GM21381 (cell line): ENCODE measurements at regions not wholly inside any gene's neighbourhood (a gene's known extent, or its start where the extent isn't known, plus 50 kb on each side); places are given as distances from the start of the nearest gene placed in this dataset.

Experiments used
- ATAC-seq: cut with Tn5 transposase; IDR thresholded peaks from one replicate; pipeline ENCODE4 v1.9.1; 2021; ENCODE audit warnings: mild to moderate bottlenecking, moderate library complexity; ENCODE audit not compliant: unreplicated experiment

- no peak for ATAC-seq
These were observed 498.5 kb upstream of the SETBP1 start for GRCh38 chr18:44181951-44182747.

GRCh38 chr18:44186001-44186400 is 494.7 kb upstream of the SETBP1 start:
- no peak for ATAC-seq

GRCh38 chr18:44187090-44187489 is 493.6 kb upstream of the SETBP1 start:
- ATAC-seq: no peak

- no peak for ATAC-seq
These were observed 485.1 kb upstream of the SETBP1 start for GRCh38 chr18:44195394-44196140.

- ATAC-seq: no peak
These were observed 482.7 kb upstream of the SETBP1 start for GRCh38 chr18:44197832-44198611.

GRCh38 chr18:44198612-44199284 is 481.9 kb upstream of the SETBP1 start:
- no peak for ATAC-seq

- no peak for ATAC-seq
These were observed 467.4 kb upstream of the SETBP1 start for GRCh38 chr18:44213293-44213692.

GRCh38 chr18:44214396-44214795 is 466.3 kb upstream of the SETBP1 start:
- ATAC-seq: no peak

- no peak for ATAC-seq
These were observed 464.5 kb upstream of the SETBP1 start for GRCh38 chr18:44216169-44216568.

- no peak for ATAC-seq
These were observed 453.2 kb upstream of the SETBP1 start for GRCh38 chr18:44227501-44227900.

- ATAC-seq: no peak
These were observed 451.0 kb upstream of the SETBP1 start for GRCh38 chr18:44229693-44230108.

GRCh38 chr18:44231936-44232335 is 448.8 kb upstream of the SETBP1 start:
- no peak for ATAC-seq

- ATAC-seq: no peak
These were observed 448.2 kb upstream of the SETBP1 start for GRCh38 chr18:44232500-44232899.

- ATAC-seq: no peak
These were observed 442.2 kb upstream of the SETBP1 start for GRCh38 chr18:44238454-44238853.

- ATAC-seq: no peak
These were observed 441.8 kb upstream of the SETBP1 start for GRCh38 chr18:44238911-44239310.

GRCh38 chr18:44241020-44241419 is 439.7 kb upstream of the SETBP1 start:
- no peak for ATAC-seq

GRCh38 chr18:44245019-44245418 is 435.7 kb upstream of the SETBP1 start:
- ATAC-seq: no peak

GRCh38 chr18:44246001-44246400 is 434.7 kb upstream of the SETBP1 start:
- no peak for ATAC-seq

GRCh38 chr18:44258086-44258485 is 422.6 kb upstream of the SETBP1 start:
- ATAC-seq: no peak

GRCh38 chr18:44258576-44258975 is 422.1 kb upstream of the SETBP1 start:
- no peak for ATAC-seq

- no peak for ATAC-seq
These were observed 421.1 kb upstream of the SETBP1 start for GRCh38 chr18:44259610-44260009.
